ENCODE measurements at regions not wholly inside any gene's neighbourhood (a gene's known extent, or its start where the extent isn't known, plus 50 kb on each side); places are given as distances from the start of the nearest gene placed in this dataset.

GRCh38 chr5:10838038-10838437, 77.0 kb upstream of the DAP start:
- TF ChIP-seq CTCF (conservative IDR thresholded peaks at IDR 0.05) (no peak), ZFX (IDR thresholded peaks at IDR 0.05) (no peak)
